Nephron (organoid): ENCODE measurements at regions not wholly inside any gene's neighbourhood (a gene's known extent, or its start where the extent isn't known, plus 50 kb on each side); places are given as distances from the start of the nearest gene placed in this dataset.

Experiments
- H3K27ac Mint-ChIP-seq, 3 experiments: 2 replicates each; pipeline ENCODE4 v1.8.0; 2020; ENCODE audit warnings: mixed read lengths in 3 of 3, mild to moderate bottlenecking in 2 of 3, moderate library complexity in 1 of 3
- H3K27me3 Mint-ChIP-seq: 2 replicates; pipeline ENCODE4 v1.8.0; 2021; ENCODE audit warnings: low read depth, mild to moderate bottlenecking, moderate library complexity, mixed read lengths
- H3K36me3 Mint-ChIP-seq: 2 replicates; pipeline ENCODE4 v1.8.0; 2020; ENCODE audit warnings: low read depth, mixed read lengths
- H3K4me1 Mint-ChIP-seq: 2 replicates; pipeline ENCODE4 v1.8.0; 2020; ENCODE audit warnings: mixed read lengths
- H3K4me3 Mint-ChIP-seq, 3 experiments: 2 replicates each; pipeline ENCODE4 v1.8.0; 2020; ENCODE audit warnings: mild to moderate bottlenecking in 3 of 3, mixed read lengths in 3 of 3, moderate library complexity in 2 of 3
- H3K9me3 Mint-ChIP-seq: 2 replicates; pipeline ENCODE4 v1.8.0; 2020; ENCODE audit warnings: mixed read lengths
- TF ChIP-seq, protein P1 (sequence below), 3 experiments: fragments of 200-600 bp; sonication (generic); IDR thresholded peaks; one replicate each; pipeline ENCODE4 v1.5.0; 2021; ENCODE audit warnings: antibody characterized with exemption in 3 of 3; ENCODE audit not compliant: unreplicated experiment in 3 of 3

- no peaks in the 10 kb centered on the region for H3K9me3 Mint-ChIP-seq
- no peak overlapping the region for H3K4me3 Mint-ChIP-seq
- TF ChIP-seq, protein P1, sequence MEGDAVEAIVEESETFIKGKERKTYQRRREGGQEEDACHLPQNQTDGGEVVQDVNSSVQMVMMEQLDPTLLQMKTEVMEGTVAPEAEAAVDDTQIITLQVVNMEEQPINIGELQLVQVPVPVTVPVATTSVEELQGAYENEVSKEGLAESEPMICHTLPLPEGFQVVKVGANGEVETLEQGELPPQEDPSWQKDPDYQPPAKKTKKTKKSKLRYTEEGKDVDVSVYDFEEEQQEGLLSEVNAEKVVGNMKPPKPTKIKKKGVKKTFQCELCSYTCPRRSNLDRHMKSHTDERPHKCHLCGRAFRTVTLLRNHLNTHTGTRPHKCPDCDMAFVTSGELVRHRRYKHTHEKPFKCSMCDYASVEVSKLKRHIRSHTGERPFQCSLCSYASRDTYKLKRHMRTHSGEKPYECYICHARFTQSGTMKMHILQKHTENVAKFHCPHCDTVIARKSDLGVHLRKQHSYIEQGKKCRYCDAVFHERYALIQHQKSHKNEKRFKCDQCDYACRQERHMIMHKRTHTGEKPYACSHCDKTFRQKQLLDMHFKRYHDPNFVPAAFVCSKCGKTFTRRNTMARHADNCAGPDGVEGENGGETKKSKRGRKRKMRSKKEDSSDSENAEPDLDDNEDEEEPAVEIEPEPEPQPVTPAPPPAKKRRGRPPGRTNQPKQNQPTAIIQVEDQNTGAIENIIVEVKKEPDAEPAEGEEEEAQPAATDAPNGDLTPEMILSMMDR (IDR thresholded peaks at IDR 0.05; ENCODE audit: unreplicated experiment in 3 of 3) = no peak
- peaks cover 5% of the 10 kb centered on the region for H3K4me1 Mint-ChIP-seq
- no peaks in the 10 kb centered on the region for H3K27me3 Mint-ChIP-seq
- no peaks in the 10 kb centered on the region for H3K36me3 Mint-ChIP-seq
- H3K27ac Mint-ChIP-seq = peak overlapping the region in 1 of 3 experiments; percentile 68
Observed at GRCh38 chr4:137676357-137676998, 144.2 kb upstream of the PCDH18 start.

- Mint-ChIP-seq H3K4me3 (no peak overlapping the region), H3K4me1 (peaks cover 5% of the 10 kb centered on the region), H3K9me3 (no peaks in the 10 kb centered on the region), H3K36me3 (no peaks in the 10 kb centered on the region), H3K27ac (no peak overlapping the region), H3K27me3 (no peaks in the 10 kb centered on the region)
- TF ChIP-seq, protein P1 (IDR thresholded peaks at IDR 0.05; ENCODE audit: unreplicated experiment in 3 of 3) = no peak
Observed at GRCh38 chr4:137674066-137674465, 141.8 kb upstream of the PCDH18 start.

- TF ChIP-seq, protein P1 (IDR thresholded peaks at IDR 0.05; ENCODE audit: unreplicated experiment in 3 of 3) = no peak
- Mint-ChIP-seq H3K9me3 (no peaks in the 10 kb centered on the region), H3K4me3 (no peak overlapping the region), H3K4me1 (peaks cover 22% of the 10 kb centered on the region), H3K27ac (peak overlapping the region in 1 of 3 experiments; percentile 45), H3K36me3 (no peaks in the 10 kb centered on the region), H3K27me3 (no peaks in the 10 kb centered on the region)
Observed at GRCh38 chr4:137668885-137669545, 136.7 kb upstream of the PCDH18 start.

- TF ChIP-seq, protein P1 (IDR thresholded peaks at IDR 0.05; ENCODE audit: unreplicated experiment in 3 of 3) = no peak
- Mint-ChIP-seq H3K36me3 (no peaks in the 10 kb centered on the region), H3K27ac (peak overlapping the region; percentile 96 to 98 (median 98)), H3K27me3 (no peaks in the 10 kb centered on the region), H3K9me3 (peaks cover 3% of the 10 kb centered on the region), H3K4me1 (peaks cover 44% of the 10 kb centered on the region), H3K4me3 (peak overlapping the region; percentile 5 to 42 (median 13))
Observed at GRCh38 chr4:137664416-137664815, 132.1 kb upstream of the PCDH18 start.

DNA sequence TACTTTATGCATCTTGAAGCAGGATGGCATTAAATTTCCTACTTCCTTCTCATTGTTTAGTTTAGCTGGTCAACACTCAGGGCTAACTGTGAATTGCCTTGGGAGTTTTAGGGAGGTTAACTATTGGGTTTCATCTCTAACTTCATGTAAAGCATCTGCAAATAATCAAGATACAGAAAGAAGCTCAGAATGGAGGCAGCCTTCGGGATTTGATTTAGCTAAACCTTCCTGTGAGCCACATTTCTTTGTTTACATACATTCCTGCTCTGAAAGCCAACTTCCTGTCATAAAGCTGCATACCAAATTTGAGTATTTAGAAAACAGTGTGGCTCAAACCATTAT lies 131.7 kb upstream of the PCDH18 start:
- Mint-ChIP-seq H3K9me3 (peaks cover 3% of the 10 kb centered on the region), H3K4me3 (peak overlapping the region; percentile 5 to 54 (median 13)), H3K27me3 (no peaks in the 10 kb centered on the region), H3K27ac (peak overlapping the region; percentile 96 to 98 (median 98)), H3K36me3 (no peaks in the 10 kb centered on the region), H3K4me1 (peaks cover 44% of the 10 kb centered on the region)
- TF ChIP-seq, protein P1 (IDR thresholded peaks at IDR 0.05; ENCODE audit: unreplicated experiment in 3 of 3) = no peak
